NT2/D1 (cell line): ENCODE measurements at regions not wholly inside any gene's neighbourhood (a gene's known extent, or its start where the extent isn't known, plus 50 kb on each side); places are given as distances from the start of the nearest gene placed in this dataset.
"Not testable (repeated sequence)": the region's sequence is repeated elsewhere in the genome, so short reads cannot be mapped to it uniquely, and the experiment has no call there.

Experiments
- DNase-seq: peaks from one replicate; pipeline ENCODE4 v3.0.0-alpha.2; 2011; ENCODE audit warnings: low read depth, low spot score
- H3K27me3 ChIP-seq: 2 replicates; pipeline ENCODE4 v1.6.0; 2011; ENCODE audit warnings: mild to moderate bottlenecking; ENCODE audit not compliant: insufficient read length, insufficient read depth
- H3K36me3 ChIP-seq: 2 replicates; pipeline ENCODE4 v1.6.1; 2011; ENCODE audit warnings: mild to moderate bottlenecking, low read length, mixed read lengths; ENCODE audit not compliant: insufficient read depth, insufficient read length
- H3K4me1 ChIP-seq: 2 replicates; pipeline ENCODE4 v1.5.1; 2011; ENCODE audit not compliant: insufficient read depth, insufficient read length
- H3K4me3 ChIP-seq: 2 replicates; pipeline ENCODE4 v1.5.1; 2011; ENCODE audit warnings: low read depth; ENCODE audit not compliant: insufficient read length
- H3K9ac ChIP-seq: 2 replicates; pipeline ENCODE4 v1.6.0; 2011; ENCODE audit warnings: low read depth; ENCODE audit not compliant: insufficient read length
- H3K9me3 ChIP-seq: 2 replicates; pipeline ENCODE4 v1.5.1; 2011; ENCODE audit warnings: mild to moderate bottlenecking, low read length; ENCODE audit not compliant: insufficient read depth
- SUZ12 ChIP-seq: IDR thresholded peaks from 2 replicates; pipeline ENCODE4 v1.6.1; 2011; ENCODE audit not compliant: insufficient read length, insufficient read depth; ENCODE audit errors: extremely low read depth
- YY1 ChIP-seq: IDR thresholded peaks from 2 replicates; pipeline ENCODE4 v1.6.1; 2011; ENCODE audit not compliant: insufficient read length, insufficient read depth
- ZNF274 ChIP-seq: IDR thresholded peaks from 2 replicates; pipeline ENCODE4 v1.6.1; 2011; ENCODE audit warnings: mild to moderate bottlenecking, low read depth, low read length

- Histone ChIP-seq H3K9me3 (peaks cover 12% of the 10 kb centered on the region; the same call in 1 of the 2 replicates), H3K9ac (no peak overlapping the region), H3K27me3 (no peaks in the 10 kb centered on the region), H3K36me3 (no peaks in the 10 kb centered on the region), H3K4me3 (no peak overlapping the region), H3K4me1 (no peaks in the 10 kb centered on the region)
- TF ChIP-seq SUZ12 (no peak), ZNF274 (no peak), YY1 (no peak)
- DNase-seq, result no peak
Observed at GRCh38 chr7:32670110-32671025, 175.1 kb downstream of the AVL9 start.

DNA sequence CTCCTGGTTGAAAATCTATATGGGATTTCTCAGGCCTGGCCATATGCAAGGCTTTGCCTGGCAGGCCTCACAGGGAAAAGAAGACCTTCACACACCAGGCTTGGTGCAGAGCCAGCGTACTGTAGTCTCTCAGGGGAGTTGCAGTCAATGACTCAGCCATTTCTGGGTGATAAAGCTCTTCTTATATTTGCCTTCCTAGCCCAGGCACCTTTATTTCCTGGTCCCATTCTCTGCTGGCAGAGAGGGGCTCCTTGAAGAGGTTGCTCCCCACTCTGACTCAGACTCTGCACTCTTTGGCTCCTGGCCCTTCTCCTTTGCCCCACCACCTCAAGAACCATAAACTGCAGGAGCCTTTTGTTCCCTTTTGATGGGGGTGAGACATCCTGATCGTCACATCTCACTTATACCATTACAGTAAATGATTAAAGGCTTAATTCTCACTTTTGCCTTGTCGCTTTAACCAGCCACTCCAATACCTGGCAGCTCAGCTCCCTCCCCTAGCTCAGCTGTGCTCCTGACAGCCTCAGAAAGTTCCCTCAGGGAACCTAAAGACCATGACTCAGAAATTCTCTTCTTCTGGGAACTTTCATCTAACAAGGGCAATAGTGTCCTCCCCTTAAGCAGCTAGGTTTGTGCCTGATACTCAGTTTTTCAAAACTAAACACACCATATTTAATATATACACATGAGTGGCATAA lies 174.0 kb downstream of the AVL9 start:
- H3K9ac ChIP-seq, H3K4me1 ChIP-seq, H3K4me3 ChIP-seq, DNase-seq, H3K27me3 ChIP-seq, H3K36me3 ChIP-seq: not testable (repeated sequence)
- peaks cover 12% of the 10 kb centered on the region; the same call in 1 of the 2 replicates for H3K9me3 ChIP-seq

DNA sequence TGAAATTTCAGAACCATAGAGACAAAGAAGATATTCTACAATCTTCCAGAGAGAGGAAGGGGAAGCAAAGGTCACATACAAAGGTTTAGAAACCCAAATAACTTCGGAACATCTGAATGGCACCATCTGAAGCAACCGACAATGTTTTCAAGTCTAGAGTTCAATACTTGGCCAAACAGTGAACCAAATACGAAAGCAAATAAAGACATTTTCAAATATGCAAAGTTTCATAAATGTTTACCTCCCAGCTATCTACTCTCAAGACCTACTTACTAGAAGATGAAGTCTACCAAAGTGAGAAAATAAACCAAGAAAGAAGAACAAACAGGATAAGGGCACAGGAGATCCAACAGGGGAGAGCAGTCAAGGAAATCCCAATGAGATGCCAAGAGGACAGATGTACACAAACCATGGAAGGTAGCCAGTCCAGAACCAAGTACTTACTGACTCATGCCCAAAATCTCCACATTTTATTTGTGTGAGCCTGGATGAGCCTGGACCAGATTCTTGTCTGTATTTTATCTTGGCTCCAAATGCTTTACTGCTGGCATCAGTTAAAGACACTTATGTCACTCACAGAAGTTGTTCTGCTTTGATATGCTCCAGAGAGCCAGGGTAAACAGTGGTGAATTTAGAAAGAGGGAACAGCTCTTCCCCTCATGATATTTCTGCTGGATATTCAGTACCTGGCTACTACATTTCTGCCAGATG lies 173.3 kb downstream of the AVL9 start:
- not testable (repeated sequence) for H3K36me3 ChIP-seq, H3K27me3 ChIP-seq, DNase-seq, H3K9ac ChIP-seq, H3K4me1 ChIP-seq, H3K4me3 ChIP-seq
- H3K9me3 ChIP-seq, result peaks cover 12% of the 10 kb centered on the region; the same call in 1 of the 2 replicates

- not testable (repeated sequence) for H3K4me3 ChIP-seq, H3K27me3 ChIP-seq, H3K4me1 ChIP-seq, H3K9ac ChIP-seq, DNase-seq, H3K36me3 ChIP-seq
- H3K9me3 ChIP-seq, result peaks cover 12% of the 10 kb centered on the region; the same call in 1 of the 2 replicates
Observed at GRCh38 chr7:32667586-32667985, 172.3 kb downstream of the AVL9 start.

DNA sequence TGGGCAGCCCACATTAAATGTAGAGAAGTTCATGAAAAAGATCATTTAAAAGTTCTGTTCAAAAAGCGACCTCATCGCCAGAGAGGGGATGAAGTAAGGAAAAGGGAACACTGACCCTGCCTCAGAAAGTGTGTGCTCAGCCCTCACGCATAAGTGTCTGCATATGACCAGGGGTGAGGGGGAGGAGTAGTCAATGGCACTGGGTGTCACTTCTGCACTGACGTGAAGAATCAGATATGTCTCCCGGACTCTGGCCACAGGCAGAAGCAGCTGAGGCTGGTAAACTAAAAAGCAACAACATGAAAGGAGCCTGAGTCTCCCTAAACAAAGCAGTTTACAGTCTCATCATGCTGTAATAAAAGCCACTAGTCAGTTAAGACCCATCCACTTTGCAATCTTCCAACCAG lies 168.5 kb downstream of the AVL9 start:
- not testable (repeated sequence) for H3K9ac ChIP-seq, DNase-seq, H3K36me3 ChIP-seq, H3K4me3 ChIP-seq, H3K4me1 ChIP-seq, H3K27me3 ChIP-seq
- peaks cover 12% of the 10 kb centered on the region; the same call in 1 of the 2 replicates for H3K9me3 ChIP-seq

- H3K4me1 ChIP-seq, H3K9me3 ChIP-seq, H3K36me3 ChIP-seq, H3K4me3 ChIP-seq, DNase-seq, H3K27me3 ChIP-seq, H3K9ac ChIP-seq: not testable (repeated sequence)
Observed at GRCh38 chr7:32662509-32662908, 167.2 kb downstream of the AVL9 start.

DNA sequence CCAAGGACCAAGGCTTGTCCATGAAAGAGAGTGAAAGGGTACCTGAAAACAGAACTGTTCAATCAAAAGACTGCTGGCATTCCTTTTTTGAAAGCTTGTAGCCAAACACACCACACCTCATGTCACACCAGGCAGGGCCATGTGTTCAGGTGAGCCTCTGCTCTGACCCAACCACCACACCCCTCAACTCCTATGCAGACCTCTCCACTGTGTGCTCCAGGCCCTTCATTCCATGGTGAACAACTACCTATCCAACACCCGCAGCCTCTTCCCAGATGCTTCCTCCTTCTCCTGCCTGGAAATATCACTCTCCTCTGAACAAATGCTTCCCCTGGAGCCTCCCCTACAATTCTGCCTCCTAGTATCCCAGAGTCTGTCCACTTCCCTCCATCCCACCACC lies 166.6 kb downstream of the AVL9 start:
- Histone ChIP-seq H3K4me1 (no peaks in the 10 kb centered on the region), H3K9ac (no peak overlapping the region), H3K4me3 (no peak overlapping the region), H3K27me3 (no peaks in the 10 kb centered on the region), H3K9me3 (no peaks in the 10 kb centered on the region), H3K36me3 (no peaks in the 10 kb centered on the region)
- no peak for DNase-seq
- TF ChIP-seq YY1 (no peak), SUZ12 (no peak), ZNF274 (no peak)
